VCaP (cell line): ENCODE measurements at regions not wholly inside any gene's neighbourhood (a gene's known extent, or its start where the extent isn't known, plus 50 kb on each side); places are given as distances from the start of the nearest gene placed in this dataset.

Source experiments
- H3K27ac ChIP-seq: fragments of 450-650 bp; 2 replicates; pipeline ENCODE4 v1.5.1; 2017
- CTCF ChIP-seq: fragments of 450-650 bp; conservative IDR thresholded peaks from 2 replicates; pipeline ENCODE4 v1.5.1; 2017; ENCODE audit warnings: mild to moderate bottlenecking, moderate library complexity

- H3K27ac ChIP-seq = no peak overlapping the region
- no peak for TF ChIP-seq CTCF
These were observed 87.6 kb upstream of the VCX3B start for GRCh38 chrX:8377041-8377440.

GRCh38 chrX:8390771-8391170, 73.9 kb upstream of the VCX3B start:
- H3K27ac ChIP-seq = no peak overlapping the region
- TF ChIP-seq CTCF = no peak

- H3K27ac ChIP-seq = no peak overlapping the region
- no peak for TF ChIP-seq CTCF
These were observed 60.6 kb upstream of the VCX3B start for GRCh38 chrX:8403988-8404387.

- TF ChIP-seq CTCF = no peak
- H3K27ac ChIP-seq = peak overlapping the region; percentile 15; the same call in 1 of the 2 replicates
These were observed 60.2 kb upstream of the VCX3B start for GRCh38 chrX:8404471-8404870.

GRCh38 chrX:8404926-8405325, 59.7 kb upstream of the VCX3B start:
- TF ChIP-seq CTCF = no peak
- H3K27ac ChIP-seq = peak overlapping the region; percentile 15; the same call in 1 of the 2 replicates

- H3K27ac ChIP-seq = no peak overlapping the region
These were observed 59.0 kb upstream of the VCX3B start for GRCh38 chrX:8405631-8406030.

GRCh38 chrX:8413279-8413678, 51.4 kb upstream of the VCX3B start:
- no peak for TF ChIP-seq CTCF
- no peak overlapping the region for H3K27ac ChIP-seq

More at GRCh38 chrX:8405631-8406030, 59.0 kb upstream of the VCX3B start:
- TF ChIP-seq CTCF = no peak
